ENCODE measurements at regions not wholly inside any gene's neighbourhood (a gene's known extent, or its start where the extent isn't known, plus 50 kb on each side); places are given as distances from the start of the nearest gene placed in this dataset.

DNA sequence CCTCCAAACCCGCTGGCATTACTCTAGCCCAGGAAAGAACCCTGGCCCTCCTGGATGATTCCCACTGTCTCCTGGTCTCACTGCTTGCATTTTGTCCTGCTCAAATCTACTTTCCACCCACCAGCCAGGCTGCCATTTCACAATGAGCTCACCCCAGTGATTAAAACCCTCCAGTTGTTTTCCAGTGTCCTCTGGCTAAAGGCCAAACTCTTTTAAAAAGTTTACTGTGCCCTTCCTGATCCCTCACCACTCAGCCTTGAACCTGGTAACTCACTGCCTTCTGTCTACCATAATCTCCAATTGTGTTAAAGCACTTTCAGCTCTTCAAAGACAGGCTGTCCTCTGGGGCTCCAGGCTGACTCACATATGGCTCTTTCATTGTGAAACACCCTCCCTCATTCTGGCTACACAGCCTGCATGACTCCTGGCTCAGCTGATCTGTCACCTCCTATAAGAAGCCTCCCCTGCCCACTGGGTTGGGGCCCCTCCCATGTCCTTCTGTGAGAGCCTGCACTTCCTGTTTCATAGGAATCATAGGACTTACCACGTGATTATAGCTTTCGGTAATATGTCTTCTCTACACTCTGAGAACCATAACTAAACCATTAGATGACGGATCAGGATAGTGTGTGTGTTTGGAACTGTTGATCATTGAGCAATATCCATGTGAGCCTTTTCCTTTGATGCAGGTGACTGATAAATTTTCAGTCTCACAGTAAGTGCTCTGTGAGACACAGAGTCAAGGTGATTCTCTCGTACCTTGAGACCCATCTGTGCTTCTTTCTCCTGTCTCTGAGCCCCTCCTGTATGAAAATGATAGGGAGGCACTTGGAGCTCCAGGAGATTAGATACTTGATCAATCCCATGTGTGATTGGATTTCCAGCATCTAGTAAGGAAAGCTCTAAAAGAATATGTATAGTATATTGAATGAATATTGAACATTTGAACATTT, 590.8 kb upstream of the ID2 start:
- H3K36me3 ChIP-seq (replicated peaks in 1 of 2), result no peaks in the 10 kb centered on the region
- H3K4me1 ChIP-seq (replicated peaks in 1 of 2), result peaks cover 10 to 12% of the 10 kb centered on the region in 2 donors
- H3K27me3 ChIP-seq, result no peaks in the 10 kb centered on the region
- peak overlapping the region in 3 of 5 donors; percentile 66 to 87 (median 74) for H3K27ac ChIP-seq
- WGBS, 4 donors, result 51 to 56% (median 54%) methylated on average over 5 of the region's 5 CpGs
- intact Hi-C loops (cut with DNase I), result no loop called here
- peak; percentile 71 to 99 (median 95) for DNase-seq
- H3K4me3 ChIP-seq, result no peak overlapping the region
- no peaks in the 10 kb centered on the region for H3K9me3 ChIP-seq (replicated peaks in 1 of 3)
- TF ChIP-seq POLR2A (IDR thresholded peaks at IDR 0.05), result peak in 1 of 2 donors; percentile 62
- TF ChIP-seq, protein P1, sequence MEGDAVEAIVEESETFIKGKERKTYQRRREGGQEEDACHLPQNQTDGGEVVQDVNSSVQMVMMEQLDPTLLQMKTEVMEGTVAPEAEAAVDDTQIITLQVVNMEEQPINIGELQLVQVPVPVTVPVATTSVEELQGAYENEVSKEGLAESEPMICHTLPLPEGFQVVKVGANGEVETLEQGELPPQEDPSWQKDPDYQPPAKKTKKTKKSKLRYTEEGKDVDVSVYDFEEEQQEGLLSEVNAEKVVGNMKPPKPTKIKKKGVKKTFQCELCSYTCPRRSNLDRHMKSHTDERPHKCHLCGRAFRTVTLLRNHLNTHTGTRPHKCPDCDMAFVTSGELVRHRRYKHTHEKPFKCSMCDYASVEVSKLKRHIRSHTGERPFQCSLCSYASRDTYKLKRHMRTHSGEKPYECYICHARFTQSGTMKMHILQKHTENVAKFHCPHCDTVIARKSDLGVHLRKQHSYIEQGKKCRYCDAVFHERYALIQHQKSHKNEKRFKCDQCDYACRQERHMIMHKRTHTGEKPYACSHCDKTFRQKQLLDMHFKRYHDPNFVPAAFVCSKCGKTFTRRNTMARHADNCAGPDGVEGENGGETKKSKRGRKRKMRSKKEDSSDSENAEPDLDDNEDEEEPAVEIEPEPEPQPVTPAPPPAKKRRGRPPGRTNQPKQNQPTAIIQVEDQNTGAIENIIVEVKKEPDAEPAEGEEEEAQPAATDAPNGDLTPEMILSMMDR (IDR thresholded peaks at IDR 0.05), result no peak

- no peak overlapping the region for H3K4me3 ChIP-seq
- H3K36me3 ChIP-seq (replicated peaks in 1 of 2), result no peaks in the 10 kb centered on the region
- 95 to 96% (median 95%) methylated on average over 18 of the region's 18 CpGs for WGBS, 4 donors
- intact Hi-C loops (cut with DNase I), result no loop called here
- DNase-seq, result no peak
- TF ChIP-seq POLR2A (IDR thresholded peaks at IDR 0.05), result no peak
- TF ChIP-seq, protein P1 (IDR thresholded peaks at IDR 0.05), result no peak
- no peaks in the 10 kb centered on the region for H3K9me3 ChIP-seq (replicated peaks in 1 of 3)
- H3K27me3 ChIP-seq, result no peaks in the 10 kb centered on the region
- H3K4me1 ChIP-seq (replicated peaks in 1 of 2), result peaks cover 10 to 12% of the 10 kb centered on the region in 2 donors
- H3K27ac ChIP-seq, result no peak overlapping the region
Observed at GRCh38 chr2:8094526-8094925, 587.3 kb upstream of the ID2 start.

- Histone ChIP-seq H3K27ac (no peak overlapping the region), H3K9me3 (replicated peaks in 1 of 3) (no peaks in the 10 kb centered on the region), H3K4me3 (no peak overlapping the region), H3K4me1 (replicated peaks in 1 of 2) (no peaks in the 10 kb centered on the region), H3K36me3 (replicated peaks in 1 of 2) (no peaks in the 10 kb centered on the region), H3K27me3 (no peaks in the 10 kb centered on the region)
- TF ChIP-seq, protein P1 (IDR thresholded peaks at IDR 0.05), result no peak
- no peak for TF ChIP-seq POLR2A (IDR thresholded peaks at IDR 0.05)
- WGBS, 4 donors, result 92 to 99% (median 96%) methylated on average over 4 of the region's 4 CpGs
- intact Hi-C loops (cut with DNase I), result no loop called here
- no peak for DNase-seq
Observed at GRCh38 chr2:8095978-8096377, 585.9 kb upstream of the ID2 start.

DNA sequence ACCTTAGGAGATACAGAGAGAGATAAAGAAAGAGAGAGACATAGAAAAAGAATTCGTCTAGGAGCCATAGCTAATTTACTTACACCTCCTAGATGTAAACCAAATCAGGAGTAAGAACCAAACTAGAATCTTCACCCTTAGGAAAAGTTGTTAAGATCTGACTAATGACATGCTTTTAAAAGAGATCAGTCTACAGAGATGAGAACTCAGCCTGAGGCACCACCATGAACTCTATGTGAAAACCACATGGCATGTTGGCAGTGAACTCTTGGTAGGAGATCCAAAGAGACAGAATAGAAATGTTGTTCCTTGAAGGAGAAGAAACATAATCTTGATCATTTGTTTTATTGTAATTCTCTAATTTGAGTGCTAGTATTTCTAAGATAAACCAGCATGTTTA, 585.4 kb upstream of the ID2 start:
- DNase-seq, result no peak
- Histone ChIP-seq H3K4me3 (no peak overlapping the region), H3K27me3 (no peaks in the 10 kb centered on the region), H3K36me3 (replicated peaks in 1 of 2) (no peaks in the 10 kb centered on the region), H3K9me3 (replicated peaks in 1 of 3) (no peaks in the 10 kb centered on the region), H3K27ac (no peak overlapping the region), H3K4me1 (replicated peaks in 1 of 2) (no peaks in the 10 kb centered on the region)
- intact Hi-C loops (cut with DNase I), result no loop called here
- 86 to 93% (median 87%) methylated on average over 1 of the region's 1 CpG for WGBS, 4 donors
- TF ChIP-seq, protein P1 (IDR thresholded peaks at IDR 0.05), result no peak
- TF ChIP-seq POLR2A (IDR thresholded peaks at IDR 0.05), result no peak

Data from adrenal gland (tissue), 9 donors.